HCT116 (cell line): ENCODE measurements at regions not wholly inside any gene's neighbourhood (a gene's known extent, or its start where the extent isn't known, plus 50 kb on each side); places are given as distances from the start of the nearest gene placed in this dataset.

Experiments used
- ATAC-seq: fragments of 200-7000 bp; cut with Tn5 transposase; 2 replicates; pipeline ENCODE4 v1.9.1; 2020; ENCODE audit warnings: mild to moderate bottlenecking, moderate library complexity
- BruUV-seq: library from RNA; stranded (reverse); fragments of 400-500 nt; replicated peaks from 2 replicates; lab custom pipeline; 2021; lab: Mats Ljungman, UMichigan
- CTCF ChIA-PET: fragments of 300-600 bp; sonication (Branson Sonifier 250); formaldehyde crosslinking; loops from one replicate; lab custom pipeline; 2021; ENCODE audit warnings: antibody characterized with exemption; lab: Charles Lee
- POLR2A ChIA-PET: fragments of 300-600, 350-600 bp; sonication (Branson Sonifier 250); formaldehyde crosslinking; loops from one replicate; lab custom pipeline; 2021; ENCODE audit warnings: antibody characterized with exemption; lab: Charles Lee
- RAD21 ChIA-PET, 2 experiments: fragments of 300-600 bp; sonication (Branson Sonifier 250); formaldehyde crosslinking; loops; one replicate each; lab custom pipeline; 2023; ENCODE audit warnings: low total read pairs in 2 of 2; ENCODE audit not compliant: uncharacterized antibody in 2 of 2, unreplicated experiment in 2 of 2, low non-redundant PET in 1 of 2; lab: Charles Lee
- DNase-seq: peaks from one replicate; pipeline ENCODE4 v3.0.0-alpha.2; 2010; ENCODE audit warnings: low read depth, low spot score
- H2AFZ ChIP-seq: fragments of 200-600 bp; shearing (Covaris generic), sonication (generic); 2 replicates; pipeline ENCODE4 v1.6.1; 2017; ENCODE audit warnings: low read depth, mixed run types, mixed read lengths, antibody characterized with exemption, low read length; ENCODE audit not compliant: poor library complexity, severe bottlenecking
- H3K27ac ChIP-seq: 2 replicates; pipeline ENCODE4 v1.5.1; 2012; ENCODE audit warnings: low read depth, low read length
- H3K27me3 ChIP-seq: fragments of 200-600 bp; sonication (generic); 2 replicates; pipeline ENCODE4 v1.6.1; 2016; ENCODE audit warnings: mixed run types, low read length, mixed read lengths; ENCODE audit not compliant: insufficient read depth
- H3K36me3 ChIP-seq, 2 experiments: fragments of 200-500 bp in 1 of 2; fragments of 200-600 bp in 1 of 2; sonication (Bioruptor generic) in 1 of 2; sonication (generic) in 1 of 2; 2 replicates each; pipeline versions ENCODE4 v1.5.1 to v1.6.1; 2014 to 2016; ENCODE audit warnings: low read length in 2 of 2, inconsistent platforms in 1 of 2, mixed read lengths in 1 of 2, mixed run types in 1 of 2; ENCODE audit not compliant: insufficient read depth in 2 of 2, control insufficient read depth in 1 of 2
- H3K4me1 ChIP-seq, 2 experiments: fragments of 200-600 bp in 1 of 2; sonication (generic) in 1 of 2; 2 replicates each; pipeline versions ENCODE4 v1.5.1 to v1.6.1; 2012 to 2017; ENCODE audit warnings: low read length in 2 of 2, inconsistent platforms in 1 of 2, mild to moderate bottlenecking in 1 of 2, mixed read lengths in 1 of 2, mixed run types in 1 of 2, moderate library complexity in 1 of 2; ENCODE audit not compliant: insufficient read depth in 2 of 2, control insufficient read depth in 1 of 2
- H3K4me2 ChIP-seq: fragments of 200-600 bp; sonication (generic); 2 replicates; pipeline ENCODE4 v1.6.1; 2017; ENCODE audit warnings: mixed run types, low read length, mixed read lengths
- H3K4me3 ChIP-seq, 2 experiments: fragments of 200-600 bp in 1 of 2; sonication (generic) in 1 of 2; replicated peaks in 1 of 2; 2 replicates each; pipeline ENCODE4 v1.5.1; 2011 to 2016; ENCODE audit warnings: low read length in 2 of 2, control low read depth in 1 of 2, low read depth in 1 of 2, mild to moderate bottlenecking in 1 of 2, mixed read lengths in 1 of 2, mixed run types in 1 of 2
- H3K79me2 ChIP-seq: fragments of 200-600 bp; sonication (generic); 2 replicates; pipeline ENCODE4 v1.6.1; 2017; ENCODE audit warnings: mild to moderate bottlenecking, mixed run types, low read length, moderate library complexity, mixed read lengths; ENCODE audit not compliant: insufficient read depth
- H3K9ac ChIP-seq: fragments of 200-600 bp; sonication (generic); 2 replicates; pipeline ENCODE4 v1.6.1; 2016; ENCODE audit warnings: low read length, mixed read lengths
- H3K9me2 ChIP-seq: fragments of 200-600 bp; sonication (generic), shearing (Covaris generic); 2 replicates; pipeline ENCODE4 v1.6.1; 2017; ENCODE audit warnings: mixed run types, mild to moderate bottlenecking, moderate library complexity; ENCODE audit not compliant: insufficient read depth
- H3K9me3 ChIP-seq, 2 experiments: fragments of 200-500 bp in 1 of 2; fragments of 200-600 bp in 1 of 2; sonication (Bioruptor generic) in 1 of 2; sonication (generic) in 1 of 2; 2 replicates each; pipeline ENCODE4 v1.6.1; 2014 to 2017; ENCODE audit warnings: low read length in 2 of 2, mixed read lengths in 2 of 2, inconsistent platforms in 1 of 2, low read depth in 1 of 2, mild to moderate bottlenecking in 1 of 2, mixed run types in 1 of 2, moderate library complexity in 1 of 2; ENCODE audit not compliant: control insufficient read depth in 1 of 2, insufficient read depth in 1 of 2
- H4K20me1 ChIP-seq: fragments of 200-600 bp; sonication (generic), shearing (Covaris generic); 2 replicates; pipeline ENCODE4 v1.6.1; 2017; ENCODE audit warnings: mixed run types, mild to moderate bottlenecking, moderate library complexity; ENCODE audit not compliant: insufficient read depth
- ATF3 ChIP-seq: IDR thresholded peaks from 2 replicates; pipeline ENCODE4 v1.6.1; 2012
- CTCF ChIP-seq, 3 experiments: fragments of 200-600 bp in 1 of 3; sonication (generic) in 1 of 3; IDR thresholded peaks in 2 of 3; conservative IDR thresholded peaks in 1 of 3; 2 replicates each; pipeline ENCODE4 v1.5.1; 2012 to 2017; ENCODE audit warnings: low read depth in 2 of 3, low read length in 2 of 3, antibody characterized with exemption in 1 of 3, borderline replicate concordance in 1 of 3, control low read depth in 1 of 3, mild to moderate bottlenecking in 1 of 3, mixed read lengths in 1 of 3, mixed run types in 1 of 3, moderate library complexity in 1 of 3; ENCODE audit not compliant: insufficient read depth in 1 of 3
- EGR1 ChIP-seq: IDR thresholded peaks from 2 replicates; pipeline ENCODE4 v1.6.1; 2012; ENCODE audit warnings: low read depth
- EZH2phosphoT487 ChIP-seq: fragments of 200-600 bp; IDR thresholded peaks from 2 replicates; pipeline ENCODE4 v1.6.1; 2018; ENCODE audit warnings: antibody characterized with exemption, borderline replicate concordance
- FOSL1 ChIP-seq: IDR thresholded peaks from 2 replicates; pipeline ENCODE4 v1.6.1; 2012; ENCODE audit warnings: low read depth
- POLR2A ChIP-seq: IDR thresholded peaks from 2 replicates; pipeline ENCODE4 v1.7.0; 2011; ENCODE audit warnings: borderline replicate concordance; ENCODE audit not compliant: insufficient read depth, insufficient read length; ENCODE audit errors: extremely low read depth
- SIN3A ChIP-seq: IDR thresholded peaks from 2 replicates; pipeline ENCODE4 v1.6.1; 2012; ENCODE audit warnings: low read depth
- TCF7L2 ChIP-seq: IDR thresholded peaks from 2 replicates; pipeline ENCODE4 v1.7.0; 2011; ENCODE audit warnings: borderline replicate concordance, inconsistent platforms; ENCODE audit not compliant: insufficient read depth, insufficient read length; ENCODE audit errors: extremely low read depth
- ZBTB33 ChIP-seq: IDR thresholded peaks from 2 replicates; pipeline ENCODE4 v1.6.1; 2011; ENCODE audit warnings: mild to moderate bottlenecking, low read length, moderate library complexity; ENCODE audit not compliant: insufficient replicate concordance; ENCODE audit errors: extremely low read depth
- ZFX ChIP-seq: fragments of 450-650 bp; IDR thresholded peaks from 2 replicates; pipeline ENCODE4 v1.6.1; 2017
- intact Hi-C: fragments of 100-400 bp; cut with micrococcal nuclease; formaldehyde crosslinking; loops from 2 replicates; pipeline ENCODE4 v1.10.0; 2022

GRCh38 chr5:89297066-89297465, 414.1 kb upstream of the MEF2C start:
- POLR2A ChIA-PET = no interaction called here

More at GRCh38 chr5:89297066-89297465, 414.1 kb upstream of the MEF2C start:
- H4K20me1 ChIP-seq = no peaks in the 10 kb centered on the region
- DNase-seq (no peak), ATAC-seq (no peak)
- H3K36me3 ChIP-seq = no peaks in the 10 kb centered on the region
- no peaks in the 10 kb centered on the region for H3K27me3 ChIP-seq
- H3K79me2 ChIP-seq = no peaks in the 10 kb centered on the region
- H3K4me3 ChIP-seq = no peak overlapping the region
- no peak for TF ChIP-seq EGR1
- no peak for TF ChIP-seq POLR2A
- TF ChIP-seq ZBTB33 = no peak
- TF ChIP-seq SIN3A = no peak
- TF ChIP-seq ATF3 = no peak
- TF ChIP-seq ZFX = no peak
- TF ChIP-seq CTCF (IDR thresholded peaks at IDR 0.05 in 2 of 3, conservative IDR thresholded peaks at IDR 0.05 in 1 of 3; ENCODE audit: borderline replicate concordance in 1 of 3, insufficient read depth in 1 of 3, low read depth in 2 of 3, low read length in 2 of 3) = no peak
- TF ChIP-seq FOSL1 = no peak
- TF ChIP-seq TCF7L2 = no peak
- no peak for TF ChIP-seq EZH2phosphoT487
- RAD21 ChIA-PET = no interaction called here
- no peak overlapping the region for H3K27ac ChIP-seq
- H3K9me2 ChIP-seq = no peaks in the 10 kb centered on the region
- no TSS peak for BruUV-seq
- H3K4me2 ChIP-seq = no peak overlapping the region
- intact Hi-C loops = no loop called here
- no peaks in the 10 kb centered on the region for H3K4me1 ChIP-seq
- CTCF ChIA-PET = no interaction called here
- no peaks in the 10 kb centered on the region for H3K9me3 ChIP-seq
- no peak overlapping the region for H3K9ac ChIP-seq
- H2AFZ ChIP-seq = no peak overlapping the region
